Thyroid gland (tissue), 4 donors: ENCODE measurements at regions not wholly inside any gene's neighbourhood (a gene's known extent, or its start where the extent isn't known, plus 50 kb on each side); places are given as distances from the start of the nearest gene placed in this dataset.
"Not testable (repeated sequence)": the region's sequence is repeated elsewhere in the genome, so short reads cannot be mapped to it uniquely, and the experiment has no call there.

Experiments used
- DNase-seq, 2 donors: peaks; one replicate each; pipeline ENCODE4 v3.0.0-alpha.2; 2019
- H3K27ac ChIP-seq, 3 donors: fragments of 200-600 bp; sonication (generic); 1 replicate in 2 of 3; 2 replicates in 1 of 3; pipeline ENCODE4 v1.5.1; 2016 to 2019; ENCODE audit warnings: mild to moderate bottlenecking in 1 of 3, moderate library complexity in 1 of 3
- H3K27me3 ChIP-seq: fragments of 200-600 bp; sonication (generic); one replicate; pipeline ENCODE4 v1.5.1; 2019
- H3K36me3 ChIP-seq, 2 donors: fragments of 200-600 bp; sonication (generic); one replicate each; pipeline ENCODE4 v1.5.1; 2016 to 2019
- H3K4me1 ChIP-seq, 2 donors: fragments of 200-600 bp; sonication (generic); one replicate each; pipeline ENCODE4 v1.5.1; 2017 to 2019
- H3K4me3 ChIP-seq, 3 donors: fragments of 200-600 bp; sonication (generic); replicated peaks in 1 of 3; 1 replicate in 2 of 3; 2 replicates in 1 of 3; pipeline ENCODE4 v1.5.1; 2016; ENCODE audit warnings: mild to moderate bottlenecking in 1 of 3
- H3K9me3 ChIP-seq: fragments of 200-600 bp; sonication (generic); one replicate; pipeline ENCODE4 v1.5.1; 2017
- CTCF ChIP-seq, 6 experiments: fragments of 200-600 bp in 3 of 6; fragments of 450-650 bp in 3 of 6; sonication (generic) in 3 of 6; IDR thresholded peaks; one replicate each; pipeline ENCODE4 v1.5.1; 2016 to 2019; ENCODE audit warnings: antibody characterized with exemption in 6 of 6, mild to moderate bottlenecking in 2 of 6, inconsistent platforms in 1 of 6, moderate library complexity in 1 of 6
- POLR2A ChIP-seq, 2 donors: fragments of 450-650 bp; IDR thresholded peaks; one replicate each; pipeline ENCODE4 v1.6.1; 2017; ENCODE audit warnings: antibody characterized with exemption in 2 of 2, mild to moderate bottlenecking in 2 of 2, moderate library complexity in 1 of 2
- WGBS, 2 donors: methylation state at CpG; one replicate each; pipeline ENCODE4 v1.1.5; 2017; 5-methylcytosine and 5-hydroxymethylcytosine counted together
- intact Hi-C: fragments of 100-400 bp; cut with DNase I; formaldehyde crosslinking; loops from one replicate; pipeline ENCODE4 v1.15.1; 2023

- H3K9me3 ChIP-seq = no peaks in the 10 kb centered on the region
- H3K27me3 ChIP-seq = no peaks in the 10 kb centered on the region
- no peak for TF ChIP-seq CTCF (IDR thresholded peaks at IDR 0.05)
- TF ChIP-seq POLR2A (IDR thresholded peaks at IDR 0.05) = no peak
- no peaks in the 10 kb centered on the region for H3K4me1 ChIP-seq
- H3K36me3 ChIP-seq = no peaks in the 10 kb centered on the region
- DNase-seq = no peak
- 74 to 84% methylated on average over 1 of the region's 1 CpG for WGBS, 2 donors
- intact Hi-C loops = no loop called here
- H3K27ac ChIP-seq = no peak overlapping the region
- H3K4me3 ChIP-seq = no peak overlapping the region
These were observed 500.4 kb downstream of the SLC6A15 start for GRCh38 chr12:84412226-84412625.

- no peak for DNase-seq
- WGBS, 2 donors = 76 to 89% methylated on average over 3 of the region's 3 CpGs
These were observed 501.6 kb downstream of the SLC6A15 start for GRCh38 chr12:84411031-84411430.

GRCh38 chr12:84408936-84409335 lies 503.7 kb downstream of the SLC6A15 start:
- no peak overlapping the region for H3K27ac ChIP-seq
- no peaks in the 10 kb centered on the region for H3K4me1 ChIP-seq
- no peaks in the 10 kb centered on the region for H3K27me3 ChIP-seq
- H3K4me3 ChIP-seq = no peak overlapping the region
- no peaks in the 10 kb centered on the region for H3K9me3 ChIP-seq
- WGBS, 2 donors = 88 to 91% methylated on average over 1 of the region's 1 CpG
- DNase-seq = no peak
- intact Hi-C loops = no loop called here
- no peak for TF ChIP-seq CTCF (IDR thresholded peaks at IDR 0.05)
- TF ChIP-seq POLR2A (IDR thresholded peaks at IDR 0.05) = no peak
- H3K36me3 ChIP-seq = no peaks in the 10 kb centered on the region

More at GRCh38 chr12:84411031-84411430, 501.6 kb downstream of the SLC6A15 start:
- Histone ChIP-seq H3K9me3 (no peaks in the 10 kb centered on the region), H3K27ac (no peak overlapping the region), H3K4me3 (no peak overlapping the region), H3K27me3 (no peaks in the 10 kb centered on the region), H3K36me3 (no peaks in the 10 kb centered on the region), H3K4me1 (no peaks in the 10 kb centered on the region)
- intact Hi-C loops = no loop called here
- no peak for TF ChIP-seq POLR2A (IDR thresholded peaks at IDR 0.05)
- TF ChIP-seq CTCF (IDR thresholded peaks at IDR 0.05) = no peak

GRCh38 chr12:84406720-84407119 lies 505.9 kb downstream of the SLC6A15 start:
- WGBS, 2 donors = 88 to 93% methylated on average over 1 of the region's 1 CpG
- intact Hi-C loops = not testable (repeated sequence)

GRCh38 chr12:84397846-84398245 lies 514.8 kb downstream of the SLC6A15 start:
- no peaks in the 10 kb centered on the region for H3K36me3 ChIP-seq
- no peak for DNase-seq
- H3K4me3 ChIP-seq = no peak overlapping the region
- no peaks in the 10 kb centered on the region for H3K27me3 ChIP-seq
- TF ChIP-seq POLR2A (IDR thresholded peaks at IDR 0.05) (no peak), CTCF (IDR thresholded peaks at IDR 0.05) (no peak)
- no peaks in the 10 kb centered on the region for H3K4me1 ChIP-seq
- H3K27ac ChIP-seq = no peak overlapping the region
- no peaks in the 10 kb centered on the region for H3K9me3 ChIP-seq
- intact Hi-C loops = no loop called here

More at GRCh38 chr12:84406720-84407119, 505.9 kb downstream of the SLC6A15 start:
- H3K4me1 ChIP-seq, H3K27ac ChIP-seq, H3K27me3 ChIP-seq, DNase-seq, H3K9me3 ChIP-seq, H3K4me3 ChIP-seq, H3K36me3 ChIP-seq: not testable (repeated sequence)

- H3K27me3 ChIP-seq = no peaks in the 10 kb centered on the region
- no peaks in the 10 kb centered on the region for H3K36me3 ChIP-seq
- TF ChIP-seq POLR2A (IDR thresholded peaks at IDR 0.05) (no peak), CTCF (IDR thresholded peaks at IDR 0.05) (peak in 1 of 6 experiments; percentile 15)
- no peaks in the 10 kb centered on the region for H3K9me3 ChIP-seq
- H3K4me1 ChIP-seq = no peaks in the 10 kb centered on the region
- no peak for DNase-seq
- no peak overlapping the region for H3K27ac ChIP-seq
- H3K4me3 ChIP-seq = no peak overlapping the region
- WGBS, 2 donors = 91 to 97% methylated on average over 1 of the region's 1 CpG
- intact Hi-C loops = no loop called here
These were observed 515.3 kb downstream of the SLC6A15 start for GRCh38 chr12:84397263-84397662.

GRCh38 chr12:84391176-84391575 lies 521.4 kb downstream of the SLC6A15 start:
- DNase-seq, H3K4me1 ChIP-seq, H3K27me3 ChIP-seq, intact Hi-C loops, H3K36me3 ChIP-seq, H3K9me3 ChIP-seq, H3K27ac ChIP-seq, H3K4me3 ChIP-seq: not testable (repeated sequence)
